ENCODE measurements at regions not wholly inside any gene's neighbourhood (a gene's known extent, or its start where the extent isn't known, plus 50 kb on each side); places are given as distances from the start of the nearest gene placed in this dataset.
"Not testable (repeated sequence)": the region's sequence is repeated elsewhere in the genome, so short reads cannot be mapped to it uniquely, and the experiment has no call there.

DNA sequence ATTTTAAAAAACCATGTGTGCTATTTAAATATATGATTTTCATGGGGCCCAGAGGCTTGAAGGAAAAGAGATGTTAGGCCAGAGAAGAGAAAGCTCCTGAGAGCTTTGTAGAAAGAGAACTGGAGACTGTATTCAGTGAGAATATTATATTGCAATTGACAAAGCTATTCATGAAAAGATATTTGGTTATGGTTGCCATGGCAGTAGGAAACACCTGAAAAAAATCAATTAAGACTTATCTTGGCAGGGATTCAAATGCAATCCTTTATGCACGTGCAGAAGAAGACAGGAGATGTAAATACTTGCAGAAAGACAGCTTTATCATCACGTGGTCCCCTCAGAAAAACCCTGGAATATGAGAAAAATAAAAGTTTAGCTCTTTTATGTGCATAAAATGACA is 636.0 kb upstream of the TBL1XR1 start:
- no peak for DNase-seq

DNA sequence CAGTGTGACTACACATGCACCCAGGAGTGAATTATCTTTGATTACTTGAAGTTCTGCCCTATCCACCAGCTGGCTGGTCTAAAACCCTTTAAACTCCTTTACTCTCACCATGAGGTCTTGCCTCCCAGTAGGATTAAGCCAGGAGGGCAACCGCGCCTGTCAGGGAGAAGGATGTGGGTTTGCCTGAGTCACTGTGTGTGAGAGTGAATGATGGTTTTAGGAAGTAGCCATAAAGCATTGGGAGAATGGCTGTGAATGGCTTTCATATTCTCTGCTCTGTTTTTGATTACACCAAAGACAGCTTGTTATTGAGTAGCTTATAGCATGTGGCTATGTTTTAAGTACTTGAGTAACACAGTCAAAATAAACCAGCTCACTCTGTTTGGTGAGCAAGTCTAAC is 637.7 kb upstream of the TBL1XR1 start:
- DNase-seq: no peak

DNA sequence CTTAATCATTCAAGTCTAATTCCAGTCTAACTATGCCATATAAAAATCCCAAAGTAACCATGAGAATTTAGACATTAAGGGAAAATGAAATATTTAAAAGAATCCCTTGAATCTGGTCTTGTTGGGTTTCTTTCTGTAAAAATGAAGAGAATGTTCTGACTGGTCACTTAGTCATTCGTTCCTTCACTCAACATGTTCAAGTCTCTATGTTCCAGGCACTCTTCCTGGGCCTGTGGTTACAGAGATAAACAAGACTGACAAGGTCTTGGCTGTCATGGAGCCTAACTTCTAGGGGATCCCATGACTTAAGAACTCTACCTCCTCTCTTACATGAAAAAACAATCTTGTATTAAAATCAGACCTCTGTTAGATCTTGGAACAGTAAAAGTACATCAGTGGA is 638.6 kb upstream of the TBL1XR1 start:
- DNase-seq: no peak

DNA sequence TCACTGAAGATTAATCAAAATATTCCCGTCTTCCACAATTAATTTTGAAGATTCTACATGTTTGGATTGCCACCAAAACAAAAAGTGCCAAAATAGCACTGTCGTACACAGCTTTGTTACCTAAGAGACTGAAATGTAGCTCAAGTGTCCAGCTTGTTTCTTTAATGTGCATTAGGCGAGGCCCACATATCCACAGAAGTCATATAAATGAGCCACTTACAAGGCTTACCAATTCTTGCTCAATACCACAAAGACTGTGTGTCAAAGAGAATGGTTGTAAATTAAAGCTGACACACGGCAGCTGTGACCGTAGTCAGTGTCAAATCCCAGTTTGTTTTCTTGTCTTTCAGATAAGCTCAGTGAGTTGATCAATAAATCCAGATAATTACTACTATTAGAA is 639.4 kb upstream of the TBL1XR1 start:
- no peak for DNase-seq

DNA sequence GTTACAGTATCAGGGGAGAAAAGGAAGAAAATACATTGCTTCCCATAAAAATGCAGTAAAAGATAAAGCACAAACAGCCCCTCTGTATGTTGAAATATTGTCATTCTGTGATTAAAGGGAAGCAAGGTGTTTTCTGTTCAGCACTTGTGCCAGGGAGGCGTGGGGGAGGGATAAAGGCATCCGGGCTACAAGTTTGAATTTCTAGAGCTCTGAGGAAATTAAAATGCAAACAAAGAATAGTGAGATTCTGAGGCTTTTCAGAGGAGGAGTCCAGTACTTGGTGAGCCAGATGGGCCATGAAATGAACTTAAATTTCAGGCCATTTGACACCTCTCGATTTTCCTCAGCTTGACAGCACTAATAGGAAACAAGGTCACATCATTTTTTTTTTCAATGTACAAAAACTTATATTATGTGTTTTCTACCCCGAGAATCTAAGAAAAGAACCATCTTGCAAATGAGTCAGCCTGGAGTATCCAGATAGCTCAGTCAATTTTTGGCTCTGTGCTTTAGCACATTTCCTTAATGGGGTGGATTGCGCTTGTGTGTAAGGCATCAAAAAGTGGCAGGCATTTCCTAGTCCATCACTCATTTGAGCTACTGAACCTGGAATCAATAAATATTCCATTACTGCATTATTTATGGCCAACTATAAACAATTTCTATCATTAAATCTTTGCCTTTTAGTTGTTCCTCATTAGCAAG is 640.8 kb upstream of the TBL1XR1 start:
- DNase-seq: no peak

DNA sequence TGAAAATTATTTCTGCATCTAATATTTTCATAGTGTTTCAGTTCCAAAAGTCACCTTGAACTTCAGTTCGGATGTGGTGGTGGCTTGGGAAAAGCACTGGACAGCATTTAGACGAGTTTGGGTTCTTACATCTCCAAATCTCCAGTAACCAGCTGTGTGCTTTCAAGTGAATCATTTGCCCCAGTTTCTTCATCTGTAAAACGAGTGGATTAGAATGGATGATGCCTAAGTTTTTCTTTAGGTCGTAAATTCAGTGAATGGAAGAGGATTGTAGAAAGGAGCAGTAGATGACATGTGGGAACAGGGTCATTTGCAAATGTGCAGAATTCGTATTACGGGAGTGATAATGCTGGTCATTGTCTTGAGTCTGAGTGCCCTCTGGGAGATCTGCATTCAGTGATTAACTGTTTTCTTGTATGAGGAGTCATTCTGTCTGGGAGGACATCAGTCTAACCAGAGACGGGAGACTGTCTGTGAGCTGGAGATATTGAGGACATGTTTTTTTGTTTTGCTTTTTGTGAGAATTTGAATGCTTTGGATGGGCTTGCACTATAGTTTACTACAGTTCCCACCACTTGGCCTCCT is 641.6 kb upstream of the TBL1XR1 start:
- no peak for DNase-seq

DNA sequence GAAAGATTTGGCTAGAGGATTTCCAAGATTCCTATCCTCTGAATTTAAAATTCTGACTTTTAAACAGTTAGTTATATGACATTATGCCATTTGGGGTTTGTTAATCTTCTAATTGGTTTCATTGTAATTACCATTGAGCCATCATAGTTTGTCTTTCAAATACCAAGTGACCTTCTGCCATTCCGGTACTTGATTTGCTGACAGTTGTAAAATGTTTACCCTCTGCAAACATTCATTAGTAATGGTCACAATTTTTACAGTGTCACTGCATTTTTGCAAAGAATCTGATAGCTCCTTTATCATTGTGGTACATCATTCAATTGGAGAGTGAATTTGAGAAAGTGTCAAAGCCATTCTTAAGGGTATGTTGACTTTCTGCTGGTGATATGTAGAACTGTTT is 645.0 kb upstream of the TBL1XR1 start:
- no peak for DNase-seq

DNA sequence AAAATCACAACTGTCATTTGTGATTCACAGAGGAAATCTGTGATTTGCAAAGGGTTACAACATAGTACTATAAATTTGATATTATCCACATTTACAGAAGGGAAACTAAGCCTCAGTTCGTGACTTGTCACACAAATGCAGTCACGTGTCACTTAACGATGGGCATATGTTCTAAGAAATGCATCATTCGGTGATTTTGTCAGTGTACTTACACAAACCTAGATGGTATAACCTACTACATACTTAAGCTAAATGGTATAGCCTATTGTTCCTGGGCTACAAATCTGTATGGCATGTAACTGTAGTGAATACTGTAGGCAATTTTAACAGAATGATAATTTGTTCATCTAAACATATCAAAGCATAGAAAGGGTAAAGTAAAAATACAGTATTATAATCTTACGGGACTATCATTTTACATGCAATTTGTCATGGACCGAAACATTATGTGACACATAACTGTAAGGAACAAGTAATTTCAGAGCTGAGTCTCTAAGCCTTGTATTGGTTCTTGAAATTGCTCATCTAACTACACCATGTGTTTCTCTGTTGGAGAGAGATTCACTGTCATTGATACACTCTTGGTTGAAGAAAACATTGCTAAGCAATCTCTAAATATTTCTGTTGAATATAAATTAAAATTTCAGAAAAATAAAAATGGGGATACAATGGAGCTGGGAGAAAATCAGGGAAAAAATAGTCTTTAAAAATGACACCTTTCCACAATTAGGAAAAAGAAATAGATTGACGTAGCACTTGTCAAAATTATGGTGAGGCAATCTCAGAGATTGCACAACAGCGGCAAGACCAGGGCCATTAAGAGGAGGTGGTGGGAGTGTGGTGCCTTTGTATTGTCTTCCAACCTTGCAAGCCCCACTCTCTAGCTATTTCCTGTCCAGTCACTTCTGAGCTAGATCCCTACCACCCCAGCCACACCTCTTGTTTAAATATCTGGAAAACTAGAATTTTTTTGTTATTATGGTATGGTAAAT is 645.8 kb upstream of the TBL1XR1 start:
- DNase-seq: no peak

DNA sequence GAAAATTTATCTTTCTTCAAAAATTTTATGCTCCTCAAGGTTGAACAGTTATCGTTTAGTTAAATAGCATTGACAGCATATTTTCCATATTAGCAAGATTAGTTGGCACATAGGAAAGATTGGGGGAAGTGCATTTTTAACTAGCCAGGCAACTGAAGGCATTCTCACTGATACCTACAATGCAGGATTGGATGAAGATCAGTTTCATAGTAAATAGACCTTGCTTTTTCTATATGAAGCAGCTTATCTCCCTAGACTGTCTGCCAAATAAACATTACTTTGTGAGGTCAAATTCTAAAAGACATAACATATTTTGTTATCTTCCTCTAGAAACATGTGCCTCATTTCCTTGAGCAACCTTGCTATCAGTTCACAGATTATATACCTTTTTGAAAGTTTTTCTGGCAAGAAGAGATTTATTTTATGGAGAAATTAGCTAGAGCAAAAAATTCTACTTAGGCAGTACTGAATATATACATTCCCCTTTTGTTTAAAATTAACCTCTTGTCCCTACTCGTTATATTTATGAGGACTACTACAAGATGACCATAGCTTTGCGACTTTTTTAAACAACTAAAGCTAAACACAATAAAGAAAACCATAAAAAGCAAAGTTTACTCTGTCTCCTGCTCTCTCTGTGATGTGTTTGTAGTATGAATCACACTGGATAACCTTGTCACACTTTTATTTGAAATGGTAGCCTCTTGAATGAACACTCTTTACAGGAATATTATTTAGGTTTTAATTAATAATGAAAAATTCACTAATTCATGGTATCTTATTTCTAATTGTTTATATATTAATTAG is 654.9 kb upstream of the TBL1XR1 start:
- DNase-seq: no peak

DNA sequence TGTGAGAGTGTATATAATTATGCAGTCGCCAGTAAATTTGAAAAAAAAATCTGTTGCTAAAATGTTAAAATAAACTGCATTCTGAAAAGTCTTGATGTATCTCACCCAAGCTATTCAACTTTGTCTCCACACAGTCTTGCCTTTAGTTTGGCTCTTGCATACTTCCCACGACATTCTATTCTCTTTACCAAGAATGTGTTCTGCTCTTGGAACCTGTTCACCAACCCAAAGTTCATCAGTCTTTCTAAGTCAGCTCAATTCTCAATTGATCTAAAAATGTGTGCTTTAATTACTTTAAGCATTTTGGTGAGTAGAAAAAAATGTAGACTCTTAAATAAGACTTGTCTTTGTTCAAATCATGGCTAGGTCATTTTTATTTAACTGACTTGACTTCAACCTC is 657.7 kb upstream of the TBL1XR1 start:
- DNase-seq: no peak

DNA sequence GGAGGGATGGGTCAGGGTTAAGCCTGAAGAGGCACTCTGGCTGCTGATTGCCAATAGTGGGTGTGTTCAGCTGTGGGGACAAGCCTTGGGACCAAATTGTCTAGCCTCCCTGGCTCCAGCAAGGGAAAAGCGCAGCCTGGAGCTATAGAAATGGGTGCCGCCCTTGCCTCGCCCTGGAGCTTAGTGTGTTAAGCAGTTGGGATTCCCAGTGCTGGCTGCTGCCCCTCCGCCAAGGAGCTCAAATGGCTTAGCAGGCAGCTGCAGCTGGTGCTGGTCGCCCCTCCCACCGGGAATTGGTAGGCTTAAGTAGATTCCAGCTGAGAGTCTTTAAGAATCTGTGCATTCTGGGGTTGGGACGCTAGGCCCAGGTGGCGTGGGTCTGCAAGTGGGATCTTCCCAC is 662.9 kb upstream of the TBL1XR1 start:
- DNase-seq: no peak

DNA sequence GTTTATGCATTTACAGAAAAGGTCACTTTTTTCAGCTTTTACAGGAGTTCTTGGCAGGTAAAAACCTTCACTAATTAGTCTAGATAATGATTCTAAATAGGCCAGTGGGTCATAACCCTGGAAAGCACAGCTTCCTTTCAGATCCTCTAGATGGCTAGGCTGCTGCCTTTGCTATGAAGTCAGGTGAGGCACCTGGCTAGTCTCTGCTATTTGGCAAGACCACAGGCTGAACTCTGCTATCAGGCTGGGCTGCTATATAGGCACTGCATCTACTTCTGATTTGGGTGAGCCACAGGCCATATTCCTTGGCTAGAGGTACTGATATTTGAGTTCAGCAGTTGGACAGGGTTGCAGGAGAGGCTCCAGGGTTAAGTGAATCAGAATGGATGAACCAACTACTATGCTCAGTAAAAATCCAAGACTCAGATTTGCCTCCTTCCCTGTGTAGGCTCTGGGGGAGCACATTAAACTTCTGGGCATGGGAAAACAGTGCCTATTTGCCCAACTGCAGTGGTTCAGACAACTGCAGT is 665.7 kb upstream of the TBL1XR1 start:
- no peak for DNase-seq

DNA sequence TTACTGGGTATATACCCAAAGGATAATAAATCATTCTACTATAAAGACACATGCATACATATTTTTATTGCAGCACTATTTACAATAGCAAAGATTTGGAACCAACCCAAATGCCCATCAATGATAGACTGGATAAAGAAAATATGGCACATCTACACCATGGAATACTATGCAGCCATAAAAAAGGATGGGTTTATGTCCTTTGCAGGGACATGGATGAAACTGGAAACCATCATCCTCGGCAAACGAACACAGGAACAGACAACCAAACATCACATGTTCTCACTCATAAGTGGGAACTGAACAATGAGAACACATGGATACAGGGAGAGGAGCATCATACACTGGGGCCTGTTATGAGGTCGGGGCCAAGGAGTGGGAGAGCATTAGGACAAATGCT is 665.0 kb upstream of the KCNMB2 start:
- DNase-seq: not testable (repeated sequence)

DNA sequence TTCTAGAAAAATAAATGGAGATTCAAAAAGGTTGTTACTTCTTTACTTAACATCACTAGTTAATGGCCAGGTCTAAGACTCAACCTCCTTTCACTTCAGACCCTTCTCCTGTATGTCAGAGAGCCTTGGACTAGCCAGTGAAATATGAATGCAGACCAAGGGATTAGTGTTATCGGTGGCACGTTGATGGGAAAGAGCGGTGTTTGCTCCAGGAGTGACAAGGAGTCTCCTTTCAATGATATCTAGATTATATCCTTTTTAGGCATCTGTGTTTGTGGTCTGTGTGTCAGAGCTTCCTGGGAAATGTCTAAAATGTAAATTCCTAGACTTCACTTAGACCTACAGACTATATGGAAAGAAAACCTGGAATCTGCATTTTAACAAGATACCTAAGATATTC is 658.0 kb upstream of the KCNMB2 start:
- no peak for DNase-seq

DNA sequence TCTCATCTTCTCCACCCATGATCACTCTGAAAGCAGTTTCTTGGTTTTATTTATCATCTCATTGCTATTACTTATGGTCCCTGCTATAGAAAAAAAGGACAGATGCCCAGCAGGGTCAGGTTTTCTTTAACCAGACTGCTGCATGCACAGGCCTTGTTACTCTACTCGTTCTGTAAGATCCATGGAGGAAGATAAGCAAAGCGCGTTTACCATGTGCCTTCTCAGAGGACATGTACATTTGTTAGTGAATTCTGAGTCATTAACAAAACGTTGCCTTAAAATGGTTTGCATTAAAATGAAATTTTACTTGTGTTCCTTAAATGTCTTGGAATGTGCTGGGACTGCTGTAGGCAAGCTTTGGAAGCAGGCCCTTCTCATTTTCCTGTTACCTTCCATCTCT is 657.3 kb upstream of the KCNMB2 start:
- DNase-seq: no peak

DNA sequence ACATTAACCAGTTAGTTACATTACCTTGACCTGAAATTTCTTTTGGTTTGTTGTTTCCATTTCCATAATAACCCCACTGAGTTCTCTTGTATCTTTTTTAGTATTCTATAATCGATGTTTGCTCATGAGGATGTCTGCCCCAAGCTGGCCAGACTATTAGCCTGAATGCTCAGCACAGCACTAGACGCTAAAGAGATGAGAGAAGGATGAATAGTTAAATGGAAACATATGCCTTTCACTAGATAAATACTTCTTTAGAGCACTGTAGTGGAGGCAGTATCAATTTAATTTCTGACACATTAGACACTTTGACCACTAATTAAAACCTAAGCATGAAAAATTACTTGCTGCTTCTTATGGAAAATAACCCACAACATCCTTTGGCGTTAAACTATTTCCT is 654.9 kb upstream of the KCNMB2 start:
- DNase-seq: no peak

DNA sequence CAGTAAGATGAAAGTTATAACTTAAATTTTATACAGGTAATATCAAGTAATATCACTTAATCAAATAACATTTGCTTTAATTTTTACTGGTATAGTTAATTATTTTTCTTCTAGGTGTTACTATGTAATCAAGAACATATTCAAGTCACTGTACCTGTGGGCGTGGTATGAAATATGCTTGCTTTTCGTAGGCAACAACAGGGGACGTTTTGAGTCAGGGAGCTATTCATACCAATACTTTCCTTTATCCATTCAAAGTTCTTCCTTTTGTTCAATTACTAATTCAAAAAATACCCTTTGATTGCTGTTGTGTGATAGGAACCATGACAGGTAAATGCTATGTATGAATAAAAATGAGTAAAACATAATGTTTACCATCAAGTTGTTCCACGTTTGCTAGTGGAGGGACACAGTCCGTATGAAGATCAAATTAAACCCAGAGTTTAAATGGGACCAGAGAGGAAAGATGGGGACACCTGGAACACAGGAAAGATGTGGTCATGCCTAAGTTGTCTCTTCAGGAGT is 654.0 kb upstream of the KCNMB2 start:
- no peak for DNase-seq

DNA sequence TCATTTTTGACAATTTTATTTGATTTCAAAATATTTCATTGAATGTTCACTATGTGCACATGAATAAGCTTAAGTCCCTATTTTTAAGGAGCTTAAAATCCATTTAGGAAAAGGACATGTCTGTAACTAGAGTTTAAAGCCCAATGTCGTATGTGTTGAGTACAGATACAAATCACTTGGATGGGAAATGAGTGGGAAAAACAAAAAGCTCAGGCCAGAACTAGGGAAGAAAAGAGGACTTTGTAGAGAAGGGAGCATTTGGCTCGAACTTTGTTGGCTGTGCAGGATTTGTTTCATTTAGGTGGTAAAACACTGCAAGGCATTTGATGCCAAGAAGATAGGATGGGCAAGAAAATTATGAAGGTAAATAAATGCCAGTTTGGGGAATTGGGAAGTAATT is 653.1 kb upstream of the KCNMB2 start:
- no peak for DNase-seq

DNA sequence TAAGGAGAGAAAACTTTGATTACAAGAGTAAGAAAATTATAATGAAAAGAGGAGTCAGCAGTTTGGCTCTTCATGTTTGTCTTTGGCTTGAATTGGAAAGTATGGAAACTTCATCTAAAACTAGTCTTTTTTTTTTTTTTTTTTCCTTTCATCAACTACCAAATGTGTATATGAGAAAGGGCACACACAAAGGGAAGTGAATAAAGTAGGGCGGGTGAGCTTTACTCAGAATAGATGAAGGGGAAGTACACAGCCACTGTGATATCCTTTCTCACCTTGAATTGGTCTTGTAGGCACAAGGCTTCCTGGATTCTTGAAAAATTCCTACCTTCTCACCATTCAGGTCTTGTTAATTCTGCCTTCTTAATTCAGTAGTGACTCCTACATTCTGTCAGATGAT is 652.3 kb upstream of the KCNMB2 start:
- DNase-seq: no peak

DNA sequence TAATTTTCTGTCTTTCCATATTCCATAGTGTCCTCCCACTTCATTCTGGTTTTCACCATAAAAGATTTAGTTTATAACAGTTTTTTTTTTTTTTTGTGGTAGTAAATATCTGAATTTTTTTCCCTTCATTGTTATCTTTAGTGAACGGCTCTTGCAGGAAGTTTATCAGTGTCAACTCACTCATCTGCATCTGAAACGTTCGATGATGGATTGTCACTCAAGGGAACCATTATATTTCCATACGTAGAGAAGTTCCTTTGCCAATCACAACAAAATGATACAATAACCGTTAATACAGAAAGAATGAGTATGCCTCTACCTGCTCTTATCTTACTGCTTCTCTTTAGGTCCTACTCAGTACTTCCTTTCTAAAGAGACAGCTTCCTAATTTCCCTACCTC is 651.2 kb upstream of the KCNMB2 start:
- DNase-seq: no peak

DNA sequence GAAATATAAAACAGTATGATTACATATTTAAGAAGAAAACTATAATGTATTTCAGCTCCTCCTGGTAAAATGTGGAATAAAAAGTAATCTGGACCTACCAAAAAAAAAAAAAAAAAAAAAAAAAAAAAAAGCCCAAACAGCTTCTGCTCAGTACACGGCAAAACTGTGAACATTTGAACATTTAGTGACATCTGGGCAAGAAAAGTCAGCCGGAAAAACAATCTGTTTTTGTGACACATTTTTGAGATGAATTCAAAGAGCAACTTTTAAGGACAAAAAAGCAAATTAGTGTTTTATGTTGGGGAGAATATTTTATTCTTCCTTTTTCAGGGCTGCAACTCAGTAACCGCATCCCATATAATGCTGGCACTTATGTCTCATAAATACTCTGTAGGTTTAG is 649.7 kb upstream of the KCNMB2 start:
- no peak for DNase-seq

DNA sequence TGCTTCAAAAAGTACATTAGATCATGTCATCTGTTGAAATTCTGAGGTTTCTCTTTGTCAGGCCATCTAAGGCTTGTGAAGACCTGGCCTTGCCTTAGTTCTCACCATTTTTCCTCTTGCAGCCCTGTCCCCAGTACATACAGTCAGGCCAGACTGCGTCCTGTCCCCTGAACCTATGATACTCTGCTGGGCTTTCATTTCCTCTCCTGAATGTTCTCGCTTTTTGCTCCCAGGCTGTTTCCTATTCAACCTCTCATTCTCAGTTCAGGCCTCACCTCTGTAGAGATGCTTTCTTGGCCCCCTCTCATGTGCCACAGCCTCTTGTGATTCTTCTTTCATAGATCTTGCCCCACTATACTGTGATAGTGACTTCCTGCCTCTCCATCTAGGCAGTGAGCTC is 648.8 kb upstream of the KCNMB2 start:
- DNase-seq: no peak

DNA sequence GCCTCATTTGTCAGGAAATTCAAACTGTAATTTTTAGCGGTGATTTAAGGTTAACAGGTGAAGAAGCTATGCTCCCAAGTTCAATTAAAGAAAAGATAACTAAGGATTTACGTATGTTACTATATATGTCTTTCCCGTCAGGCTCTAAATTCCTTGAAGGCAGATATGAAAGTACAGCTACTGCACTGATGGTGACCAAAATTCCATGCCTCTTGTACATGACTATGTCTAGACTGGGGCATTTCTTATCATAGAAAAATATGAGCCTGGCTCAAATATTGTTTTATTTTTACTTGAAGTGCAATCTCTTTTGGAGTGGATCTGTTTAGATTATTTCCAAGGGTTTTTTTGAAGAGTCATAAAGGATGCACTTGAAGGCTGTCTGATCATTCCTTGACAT is 647.1 kb upstream of the KCNMB2 start:
- no peak for DNase-seq

Measured in stimulated activated CD4-positive, alpha-beta T cell treated with anti-CD3 and anti-CD28 coated beads, Interleukin-4, amount 100 ng/mL, for 1 hour (primary cell).